Activated CD4-positive, alpha-beta T cell treated with anti-CD3 and anti-CD28 coated beads, Interleukin-2, amount 50 U/mL, for 16 hours (primary cell): ENCODE measurements at regions not wholly inside any gene's neighbourhood (a gene's known extent, or its start where the extent isn't known, plus 50 kb on each side); places are given as distances from the start of the nearest gene placed in this dataset.
"Not testable (repeated sequence)": the region's sequence is repeated elsewhere in the genome, so short reads cannot be mapped to it uniquely, and the experiment has no call there.

Source experiments
- DNase-seq: peaks from one replicate; pipeline ENCODE4 v3.0.0-alpha.2; 2020

- DNase-seq: no peak
These were observed 51.9 kb upstream of the LRRK2 start for GRCh38 chr12:40172879-40173278.

DNA sequence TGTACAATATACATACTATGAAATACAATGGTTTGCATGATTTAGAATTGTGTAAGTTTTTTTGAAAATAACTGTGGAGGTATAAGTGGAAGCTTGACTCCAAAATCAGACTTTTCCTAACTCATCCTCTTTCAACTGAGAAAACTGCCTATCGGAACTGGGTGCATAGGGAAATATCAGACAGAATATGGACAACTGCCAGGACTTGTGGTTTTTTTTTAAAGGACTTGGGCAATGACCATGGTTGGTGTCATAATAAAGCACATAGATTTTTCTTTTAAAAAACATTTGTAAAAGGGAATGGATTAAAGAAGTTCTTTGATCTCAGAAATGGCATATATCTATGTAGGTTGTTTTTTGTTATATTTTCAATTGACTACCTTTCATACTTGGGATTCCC is 53.3 kb upstream of the LRRK2 start:
- no peak for DNase-seq

DNA sequence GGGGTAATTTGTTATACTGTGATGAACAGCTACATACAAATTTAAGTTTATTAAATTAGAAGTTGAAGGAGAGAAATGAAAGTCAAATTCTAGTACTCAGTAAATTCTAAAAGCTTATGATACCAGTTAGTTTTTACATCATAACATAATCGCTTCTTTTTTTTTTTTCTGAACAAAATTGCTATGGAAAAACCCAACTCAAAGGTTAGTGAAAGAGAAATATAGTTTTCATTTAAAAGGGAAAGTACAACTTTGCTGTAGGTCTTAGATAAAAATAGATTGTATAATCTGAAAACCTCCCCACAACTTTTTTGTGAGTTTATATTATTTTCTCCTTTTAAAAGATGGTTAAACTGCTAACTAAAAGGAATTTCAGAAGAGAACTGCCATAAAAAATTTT is 53.7 kb upstream of the LRRK2 start:
- DNase-seq: no peak

DNA sequence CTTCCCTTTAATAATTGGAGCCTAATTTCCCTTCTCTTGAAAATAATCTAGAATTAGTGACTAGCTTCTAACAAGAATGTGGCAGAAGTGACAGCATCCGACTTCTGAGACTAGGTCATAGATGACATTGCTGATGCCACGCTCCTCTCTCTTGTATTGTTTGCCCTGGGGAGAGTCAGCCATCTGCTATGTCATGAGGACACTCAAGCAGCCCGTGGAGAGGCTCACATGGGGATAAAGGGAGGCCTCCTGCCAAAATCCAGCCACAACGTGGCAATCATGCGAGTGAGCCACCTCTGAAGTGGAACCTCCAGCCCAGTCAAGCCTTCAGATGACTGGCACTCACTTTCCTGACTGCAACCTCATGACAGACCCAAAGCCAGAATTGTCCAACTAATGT is 54.2 kb upstream of the LRRK2 start:
- DNase-seq: no peak

DNA sequence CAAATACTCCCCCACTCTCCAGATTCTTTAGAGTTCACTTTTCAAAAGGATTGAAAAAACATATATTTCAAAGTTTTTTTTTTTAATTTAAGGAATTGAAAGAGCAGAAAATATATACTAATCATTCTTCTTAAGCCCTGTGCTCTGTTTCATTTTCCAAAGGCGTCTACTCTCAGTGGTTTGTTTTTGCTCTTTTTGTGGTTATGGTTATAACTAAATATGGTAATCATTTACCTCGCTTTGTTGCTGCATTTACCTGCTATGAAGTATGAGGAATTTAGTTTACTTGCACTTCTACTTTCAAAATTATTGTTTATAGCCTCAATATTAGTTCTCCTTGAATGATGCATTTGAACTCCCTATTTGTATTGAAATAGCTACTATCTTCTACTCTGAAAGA is 55.9 kb upstream of the LRRK2 start:
- peak; percentile 56 for DNase-seq

DNA sequence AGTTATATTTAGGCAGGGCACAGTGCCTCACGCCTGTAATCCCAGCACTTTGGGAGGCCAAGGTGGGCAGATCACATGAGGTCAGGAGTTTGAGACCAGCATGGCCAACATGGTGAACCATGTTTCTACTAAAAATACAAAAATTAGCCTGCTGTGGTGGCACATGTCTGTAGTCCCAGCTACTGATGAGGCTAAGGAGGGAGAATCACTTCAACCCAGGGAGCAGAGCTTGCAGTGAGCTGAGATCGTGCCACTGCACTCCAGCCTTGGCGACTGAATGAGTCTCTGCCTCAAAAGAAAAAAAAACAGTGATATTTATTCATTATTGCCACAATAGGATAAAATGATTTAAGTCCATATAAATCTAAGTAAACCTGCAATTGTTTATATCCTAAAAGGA is 56.4 kb upstream of the LRRK2 start:
- DNase-seq: not testable (repeated sequence)

DNA sequence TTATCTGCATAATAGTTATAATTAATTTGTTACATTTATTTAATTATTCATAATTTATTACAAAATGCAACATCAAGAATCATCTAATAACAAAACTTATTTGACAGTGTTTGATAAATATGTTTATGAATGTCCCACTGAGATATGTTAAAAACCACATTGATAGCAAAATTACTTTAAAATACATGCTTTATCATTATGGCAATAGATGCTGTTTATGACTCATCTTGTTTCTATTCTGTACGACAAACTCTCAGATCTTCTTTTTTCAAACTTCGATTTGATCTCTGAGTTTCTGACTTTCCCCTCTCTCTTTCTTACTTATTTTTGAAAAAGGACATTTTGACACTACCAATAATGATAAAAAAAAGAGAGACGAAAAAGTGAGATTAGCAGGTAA is 56.8 kb upstream of the LRRK2 start:
- DNase-seq: peak; percentile 18

- no peak for DNase-seq
These were observed 59.3 kb upstream of the SLC2A13 start for GRCh38 chr12:40165179-40165578.

GRCh38 chr12:40164034-40164433 is 58.2 kb upstream of the SLC2A13 start:
- DNase-seq: no peak

DNA sequence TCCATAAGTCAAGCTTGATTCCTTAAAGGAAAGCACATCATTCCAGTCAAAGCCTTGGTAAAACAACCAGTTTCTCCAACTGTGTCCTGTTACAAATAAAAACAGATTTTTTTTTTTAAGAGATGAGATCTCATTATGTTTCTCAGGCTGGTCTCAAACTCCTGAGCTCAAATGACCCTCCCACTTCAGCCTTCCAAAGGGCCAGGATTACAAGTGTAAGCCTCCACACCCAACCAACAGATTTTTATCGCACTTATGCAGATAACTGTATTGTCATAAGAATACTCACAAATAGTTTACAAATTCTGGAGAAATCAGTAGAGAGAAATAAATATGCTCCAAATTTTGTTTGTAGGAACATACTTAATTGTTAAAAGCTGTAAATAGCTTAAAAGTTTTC is 56.2 kb upstream of the SLC2A13 start:
- DNase-seq: no peak

- DNase-seq: no peak
These were observed 52.8 kb upstream of the SLC2A13 start for GRCh38 chr12:40158592-40159111.

GRCh38 chr12:40157336-40157735 is 51.5 kb upstream of the SLC2A13 start:
- DNase-seq: no peak

- no peak for DNase-seq
These were observed 50.3 kb upstream of the SLC2A13 start for GRCh38 chr12:40156021-40156764.
